A673 (cell line): ENCODE measurements at regions not wholly inside any gene's neighbourhood (a gene's known extent, or its start where the extent isn't known, plus 50 kb on each side); places are given as distances from the start of the nearest gene placed in this dataset.

Experiments used
- CTCF ChIP-seq: fragments of 300-800, 200-600 bp; sonication (generic); conservative IDR thresholded peaks from 2 replicates; pipeline ENCODE4 v1.5.1; 2017; ENCODE audit warnings: low read depth, mild to moderate bottlenecking, antibody characterized with exemption, low read length, moderate library complexity, mixed read lengths
- EZH2 ChIP-seq: fragments of 200-600 bp; sonication (generic); IDR thresholded peaks from 2 replicates; pipeline ENCODE4 v1.6.1; 2017; ENCODE audit warnings: borderline replicate concordance, low read depth, mild to moderate bottlenecking, mixed read lengths, antibody characterized with exemption, low read length; ENCODE audit not compliant: poor library complexity, severe bottlenecking

- no peak for TF ChIP-seq CTCF
- TF ChIP-seq EZH2: no peak
Measured at GRCh38 chr9:75628952-75629351, 261.5 kb upstream of the PCSK5 start.
